Motor neuron (in vitro differentiated cells): ENCODE measurements at regions not wholly inside any gene's neighbourhood (a gene's known extent, or its start where the extent isn't known, plus 50 kb on each side); places are given as distances from the start of the nearest gene placed in this dataset.
A peak's percentile ranks its signal among the peaks of the same experiment; 100 is the strongest.

Experiments
- ATAC-seq, 8 experiments: fragments of 200-7000 bp; cut with Tn5 transposase; replicated peaks in 6 of 8; 2 replicates each; pipeline ENCODE4 v1.8.0; 2021; ENCODE audit warnings: mild to moderate bottlenecking in 8 of 8, moderate library complexity in 8 of 8
- H3K27ac ChIP-seq, 2 donors: fragments of 250-450 bp; sonication (Bioruptor Pico); 2 replicates each; pipeline ENCODE4 v1.9.0; 2021; ENCODE audit warnings: antibody characterized with exemption in 2 of 2, mild to moderate bottlenecking in 2 of 2, moderate library complexity in 1 of 2
- H3K4me1 ChIP-seq, 2 donors: fragments of 250-450 bp; sonication (Bioruptor Pico); replicated peaks in 1 of 2; 2 replicates each; pipeline ENCODE4 v1.6.1; 2021; ENCODE audit warnings: antibody characterized with exemption in 2 of 2, mild to moderate bottlenecking in 2 of 2, moderate library complexity in 1 of 2
- H3K4me3 ChIP-seq, 5 donors: fragments of 250-450 bp; sonication (Bioruptor Pico); 2 replicates each; pipeline ENCODE4 v1.9.0; 2021; ENCODE audit warnings: antibody characterized with exemption in 5 of 5, mild to moderate bottlenecking in 5 of 5, moderate library complexity in 4 of 5
- WGBS, 10 experiments: fragments of 450-650 bp; shearing (Covaris generic); methylation state at CpG; one replicate each; pipeline ENCODE4 v1.0.0; 2022; 5-methylcytosine and 5-hydroxymethylcytosine counted together
- in situ Hi-C, 9 experiments: fragments of 400-800 bp; cut with MboI; loops; one replicate each; pipeline ENCODE4 v1.15.0; 2021; ENCODE audit warnings: low sequenced_read_pairs in 9 of 9, low pct_unique_long_range_greater_than_20kb in 2 of 9; ENCODE audit not compliant: unreplicated experiment in 9 of 9

GRCh38 chr4:163757219-163757618, 262.7 kb downstream of the TMA16 start:
- Histone ChIP-seq H3K4me3 (no peak overlapping the region), H3K27ac (no peak overlapping the region), H3K4me1 (peaks cover 2 to 5% of the 10 kb centered on the region in 2 donors)
- 0 to 100% (median 94%) methylated on average over 1 of the region's 1 CpG; no CpG with 5 or more reads in 4 of the 10 experiments for WGBS, 10 experiments
- ATAC-seq: peak in 3 of 8 experiments; percentile 20 to 90 (median 60)
- in situ Hi-C loops: no loop called here

GRCh38 chr4:163758032-163758431, 263.5 kb downstream of the TMA16 start:
- WGBS, 10 experiments: 23 to 100% (median 70%) methylated on average over 1 of the region's 1 CpG; no CpG with 5 or more reads in 5 of the 10 experiments
- no peak for ATAC-seq
- H3K4me3 ChIP-seq: no peak overlapping the region
- no peak overlapping the region for H3K27ac ChIP-seq
- H3K4me1 ChIP-seq: peaks cover 2 to 7% of the 10 kb centered on the region in 2 donors
- in situ Hi-C loops: no loop called here

- in situ Hi-C loops: no loop called here
- ATAC-seq: no peak
- H3K27ac ChIP-seq: no peak overlapping the region
Measured at GRCh38 chr4:163762741-163763140, 268.3 kb downstream of the TMA16 start.

GRCh38 chr4:163764569-163764968, 270.1 kb downstream of the TMA16 start:
- ATAC-seq: no peak
- in situ Hi-C loops: no loop called here
- Histone ChIP-seq H3K4me3 (no peak overlapping the region), H3K27ac (no peak overlapping the region), H3K4me1 (peaks cover 2 to 7% of the 10 kb centered on the region in 2 donors)
- 14 to 100% (median 80%) methylated on average over 1 to 2 of the region's 2 CpGs; no CpG with 5 or more reads in 1 of the 10 experiments for WGBS, 10 experiments

More at GRCh38 chr4:163762741-163763140, 268.3 kb downstream of the TMA16 start:
- whole genome bisulfite sequencing, 10 experiments: 33 to 100% (median 78%) methylated on average over 1 of the region's 1 CpG; no CpG with 5 or more reads in 3 of the 10 experiments
- Histone ChIP-seq H3K4me1 (peaks cover 2 to 9% of the 10 kb centered on the region in 2 donors), H3K4me3 (no peak overlapping the region)

GRCh38 chr4:163768014-163768413, 273.5 kb downstream of the TMA16 start:
- no peak for ATAC-seq
- Histone ChIP-seq H3K4me1 (peaks cover 0 to 2% of the 10 kb centered on the region in 2 donors), H3K27ac (no peak overlapping the region), H3K4me3 (no peak overlapping the region)
- in situ Hi-C loops: no loop called here
- WGBS, 10 experiments: 0 to 100% (median 82%) methylated on average over 1 to 3 of the region's 3 CpGs

GRCh38 chr4:163772238-163772637, 277.7 kb downstream of the TMA16 start:
- no peak overlapping the region for H3K4me3 ChIP-seq
- ATAC-seq: peak in 3 of 8 experiments; percentile 38 to 53 (median 50)
- in situ Hi-C loops: no loop called here
- H3K27ac ChIP-seq: no peak overlapping the region
- peaks cover 0 to 4% of the 10 kb centered on the region in 2 donors for H3K4me1 ChIP-seq
- WGBS, 10 experiments: 50 to 100% (median 86%) methylated on average over 1 of the region's 1 CpG; no CpG with 5 or more reads in 7 of the 10 experiments

GRCh38 chr4:163773940-163774339, 279.4 kb downstream of the TMA16 start:
- H3K4me1 ChIP-seq: peaks cover 0 to 4% of the 10 kb centered on the region in 2 donors
- H3K4me3 ChIP-seq: no peak overlapping the region
- in situ Hi-C loops: no loop called here
- peak in 2 of 8 experiments; percentile 13 to 71 for ATAC-seq
- no peak overlapping the region for H3K27ac ChIP-seq

GRCh38 chr4:163776957-163777356, 282.5 kb downstream of the TMA16 start:
- peaks cover 0 to 4% of the 10 kb centered on the region in 2 donors for H3K4me1 ChIP-seq
- no peak overlapping the region for H3K4me3 ChIP-seq
- peak in 4 of 8 experiments; percentile 54 to 77 (median 56) for ATAC-seq
- 0 to 83% (median 17%) methylated on average over 1 of the region's 1 CpG; no CpG with 5 or more reads in 3 of the 10 experiments for WGBS, 10 experiments
- in situ Hi-C loops: no loop called here
- H3K27ac ChIP-seq: no peak overlapping the region

- in situ Hi-C loops: no loop called here
- H3K4me3 ChIP-seq: no peak overlapping the region
- 0 to 100% (median 88%) methylated on average over 1 to 2 of the region's 2 CpGs for WGBS, 10 experiments
- peaks cover 0 to 4% of the 10 kb centered on the region in 2 donors for H3K4me1 ChIP-seq
- no peak overlapping the region for H3K27ac ChIP-seq
- no peak for ATAC-seq
Measured at GRCh38 chr4:163781726-163782125, 287.2 kb downstream of the TMA16 start.

GRCh38 chr4:163790231-163790630, 295.7 kb downstream of the TMA16 start:
- H3K27ac ChIP-seq: no peak overlapping the region
- no peak overlapping the region for H3K4me3 ChIP-seq
- no peaks in the 10 kb centered on the region for H3K4me1 ChIP-seq
- in situ Hi-C loops: no loop called here
- 7 to 93% (median 87%) methylated on average over 1 to 3 of the region's 3 CpGs; no CpG with 5 or more reads in 1 of the 10 experiments for WGBS, 10 experiments
- no peak for ATAC-seq

GRCh38 chr4:163795885-163796284, 301.4 kb downstream of the TMA16 start:
- Histone ChIP-seq H3K4me3 (no peak overlapping the region), H3K4me1 (no peaks in the 10 kb centered on the region), H3K27ac (no peak overlapping the region)
- WGBS, 10 experiments: 13 to 91% (median 48%) methylated on average over 2 to 3 of the region's 3 CpGs; no CpG with 5 or more reads in 3 of the 10 experiments
- in situ Hi-C loops: no loop called here
- ATAC-seq: peak in 2 of 8 experiments; percentile 66 to 95

GRCh38 chr4:163804001-163804400, 309.5 kb downstream of the TMA16 start:
- ATAC-seq: no peak
- no peak overlapping the region for H3K4me3 ChIP-seq
- H3K27ac ChIP-seq: no peak overlapping the region
- in situ Hi-C loops: no loop called here
- H3K4me1 ChIP-seq: no peaks in the 10 kb centered on the region

GRCh38 chr4:163806653-163807052, 312.2 kb downstream of the TMA16 start:
- no peak overlapping the region for H3K4me3 ChIP-seq
- in situ Hi-C loops: no loop called here
- H3K4me1 ChIP-seq: no peaks in the 10 kb centered on the region
- 0 to 100% (median 81%) methylated on average over 1 to 2 of the region's 2 CpGs for WGBS, 10 experiments
- ATAC-seq: no peak
- no peak overlapping the region for H3K27ac ChIP-seq

GRCh38 chr4:163808011-163808410, 313.5 kb downstream of the TMA16 start:
- in situ Hi-C loops: no loop called here
- ATAC-seq: no peak
- H3K4me1 ChIP-seq: no peaks in the 10 kb centered on the region
- H3K4me3 ChIP-seq: no peak overlapping the region
- 6 to 100% (median 90%) methylated on average over 1 to 2 of the region's 2 CpGs; no CpG with 5 or more reads in 3 of the 10 experiments for WGBS, 10 experiments
- no peak overlapping the region for H3K27ac ChIP-seq
